Calu3 (cell line): ENCODE measurements at regions not wholly inside any gene's neighbourhood (a gene's known extent, or its start where the extent isn't known, plus 50 kb on each side); places are given as distances from the start of the nearest gene placed in this dataset.

Source experiments
- BruUV-seq: library from RNA; stranded (reverse); fragments of 400-500 nt; replicated peaks from 2 replicates; lab custom pipeline; 2021; lab: Mats Ljungman, UMichigan
- CTCF ChIA-PET: fragments of 300-600 bp; sonication (Branson Sonifier 250); formaldehyde crosslinking; loops from one replicate; lab custom pipeline; 2022; ENCODE audit warnings: antibody characterized with exemption; lab: Charles Lee
- DNase-seq: peaks from one replicate; pipeline ENCODE4 v3.0.0; 2022
- H3K27ac Mint-ChIP-seq: one replicate; pipeline ENCODE4 v1.8.0; 2022; ENCODE audit warnings: mixed read lengths; ENCODE audit not compliant: unreplicated experiment
- H3K27me3 Mint-ChIP-seq: one replicate; pipeline ENCODE4 v1.8.0; 2022; ENCODE audit warnings: mixed read lengths; ENCODE audit not compliant: unreplicated experiment
- H3K36me3 Mint-ChIP-seq: one replicate; pipeline ENCODE4 v1.8.0; 2022; ENCODE audit warnings: mild to moderate bottlenecking, moderate library complexity, mixed read lengths; ENCODE audit not compliant: insufficient read depth, unreplicated experiment
- H3K4me1 Mint-ChIP-seq: one replicate; pipeline ENCODE4 v1.8.0; 2022; ENCODE audit warnings: mild to moderate bottlenecking, low read depth, mixed read lengths; ENCODE audit not compliant: unreplicated experiment
- H3K4me3 Mint-ChIP-seq: one replicate; pipeline ENCODE4 v1.8.0; 2022; ENCODE audit warnings: mild to moderate bottlenecking, low read depth, moderate library complexity, mixed read lengths; ENCODE audit not compliant: unreplicated experiment
- H3K9me3 Mint-ChIP-seq: one replicate; pipeline ENCODE4 v1.8.0; 2022; ENCODE audit warnings: low read depth, mixed read lengths; ENCODE audit not compliant: unreplicated experiment
- intact Hi-C: fragments of 100-400 bp; cut with micrococcal nuclease; formaldehyde crosslinking; loops from one replicate; pipeline ENCODE4 v1.10.0; 2022; ENCODE audit not compliant: unreplicated experiment
- TF ChIP-seq, protein P1 (sequence below): fragments of 200-600 bp; IDR thresholded peaks from one replicate; pipeline ENCODE4 v1.8.0; 2022; ENCODE audit warnings: antibody characterized with exemption; ENCODE audit not compliant: unreplicated experiment

DNA sequence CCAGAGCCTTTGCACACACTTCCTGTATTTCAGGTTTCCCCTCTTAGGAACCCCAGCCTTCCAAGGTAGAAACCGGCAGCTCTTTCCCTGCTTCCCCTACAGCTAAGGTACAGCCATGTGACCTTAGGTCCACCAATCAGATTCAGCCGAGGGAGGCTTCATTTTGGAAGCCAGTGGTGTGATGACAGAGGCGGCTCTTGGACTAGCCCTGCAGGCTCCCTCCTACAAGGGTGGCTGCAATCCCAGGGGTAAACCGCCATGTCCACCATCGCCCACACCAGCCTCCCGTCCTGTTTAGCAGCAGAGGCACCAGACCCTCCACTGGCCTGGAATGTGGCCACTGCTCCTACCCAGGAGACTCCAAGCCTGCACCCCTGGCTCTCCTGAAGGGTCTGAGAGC lies 65.6 kb downstream of the SERPINA3 start:
- CTCF ChIA-PET, result interaction anchor here (0.6 kb wide), 1 partner anchor 244 kb away, joined by 3 read pairs; no protein-coding TSS in a partner anchor
- no peak overlapping the region for H3K4me3 Mint-ChIP-seq
- TF ChIP-seq, protein P1, sequence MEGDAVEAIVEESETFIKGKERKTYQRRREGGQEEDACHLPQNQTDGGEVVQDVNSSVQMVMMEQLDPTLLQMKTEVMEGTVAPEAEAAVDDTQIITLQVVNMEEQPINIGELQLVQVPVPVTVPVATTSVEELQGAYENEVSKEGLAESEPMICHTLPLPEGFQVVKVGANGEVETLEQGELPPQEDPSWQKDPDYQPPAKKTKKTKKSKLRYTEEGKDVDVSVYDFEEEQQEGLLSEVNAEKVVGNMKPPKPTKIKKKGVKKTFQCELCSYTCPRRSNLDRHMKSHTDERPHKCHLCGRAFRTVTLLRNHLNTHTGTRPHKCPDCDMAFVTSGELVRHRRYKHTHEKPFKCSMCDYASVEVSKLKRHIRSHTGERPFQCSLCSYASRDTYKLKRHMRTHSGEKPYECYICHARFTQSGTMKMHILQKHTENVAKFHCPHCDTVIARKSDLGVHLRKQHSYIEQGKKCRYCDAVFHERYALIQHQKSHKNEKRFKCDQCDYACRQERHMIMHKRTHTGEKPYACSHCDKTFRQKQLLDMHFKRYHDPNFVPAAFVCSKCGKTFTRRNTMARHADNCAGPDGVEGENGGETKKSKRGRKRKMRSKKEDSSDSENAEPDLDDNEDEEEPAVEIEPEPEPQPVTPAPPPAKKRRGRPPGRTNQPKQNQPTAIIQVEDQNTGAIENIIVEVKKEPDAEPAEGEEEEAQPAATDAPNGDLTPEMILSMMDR, result no peak
- no TSS peak for BruUV-seq
- no peaks in the 10 kb centered on the region for H3K4me1 Mint-ChIP-seq
- H3K27ac Mint-ChIP-seq, result no peak overlapping the region
- DNase-seq, result no peak
- intact Hi-C loops, result no loop called here
- peaks cover 12% of the 10 kb centered on the region for H3K27me3 Mint-ChIP-seq
- H3K9me3 Mint-ChIP-seq, result no peaks in the 10 kb centered on the region
- H3K36me3 Mint-ChIP-seq, result no peaks in the 10 kb centered on the region

DNA sequence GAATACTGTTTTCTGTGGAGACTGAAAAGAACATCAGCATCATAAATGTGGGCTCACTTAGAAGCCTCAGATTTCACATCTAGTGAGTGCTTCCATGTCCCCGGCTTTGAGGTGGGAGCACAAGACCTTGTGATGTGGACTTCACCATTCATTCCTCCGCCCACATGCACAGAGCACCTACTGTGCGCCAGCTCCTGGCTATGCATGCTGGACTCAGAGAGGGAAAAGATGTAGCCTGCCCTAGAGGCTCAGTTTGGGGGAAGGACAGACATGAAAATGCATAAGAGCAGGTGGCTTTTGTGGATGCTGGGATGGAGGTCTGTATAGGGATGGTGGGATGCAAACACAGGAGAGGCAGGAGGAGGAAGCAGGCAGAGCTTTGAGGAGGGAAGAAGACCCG lies 65.0 kb downstream of the SERPINA3 start:
- DNase-seq, result no peak
- CTCF ChIA-PET, result no interaction called here
- Mint-ChIP-seq H3K4me3 (no peak overlapping the region), H3K4me1 (no peaks in the 10 kb centered on the region), H3K27me3 (peaks cover 12% of the 10 kb centered on the region), H3K36me3 (no peaks in the 10 kb centered on the region), H3K27ac (no peak overlapping the region), H3K9me3 (no peaks in the 10 kb centered on the region)
- intact Hi-C loops, result no loop called here
- TF ChIP-seq, protein P1, result no peak
- BruUV-seq, result no TSS peak

DNA sequence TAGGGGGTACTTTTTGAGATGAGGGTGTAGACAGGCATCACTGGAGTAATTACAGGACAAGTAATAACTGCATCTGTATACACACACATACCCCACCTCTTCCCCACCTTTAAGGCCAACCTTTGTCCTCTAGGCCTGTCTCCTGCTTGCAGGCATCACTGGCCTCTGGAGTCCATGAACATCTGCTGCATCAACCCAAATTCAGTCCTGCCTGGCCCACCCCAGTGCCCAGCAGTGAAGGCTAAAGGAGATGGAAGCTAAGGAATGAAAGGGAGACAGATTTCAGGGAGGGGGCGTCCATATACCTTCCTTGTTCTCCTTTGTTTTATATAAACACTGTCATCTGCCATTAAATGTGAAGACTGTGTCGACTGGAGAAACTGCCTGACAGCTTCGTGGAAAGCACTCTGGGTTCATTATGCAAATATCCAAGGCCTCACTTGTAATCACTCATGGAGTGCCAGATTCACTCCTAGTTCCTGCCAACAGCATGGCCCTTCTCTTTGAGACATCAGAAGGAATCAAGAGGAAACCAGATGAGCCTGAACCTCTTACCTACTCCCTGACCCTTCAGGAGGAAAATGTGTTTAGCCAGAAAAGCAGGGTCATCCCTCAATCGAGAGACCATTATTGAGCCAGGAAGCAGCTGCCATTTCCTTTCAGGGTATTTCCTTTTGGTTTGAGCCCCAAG lies 64.4 kb downstream of the SERPINA3 start:
- BruUV-seq, result no TSS peak
- no peak for DNase-seq
- CTCF ChIA-PET, result no interaction called here
- H3K36me3 Mint-ChIP-seq, result no peaks in the 10 kb centered on the region
- H3K4me3 Mint-ChIP-seq, result no peak overlapping the region
- intact Hi-C loops, result no loop called here
- H3K27me3 Mint-ChIP-seq, result peaks cover 12% of the 10 kb centered on the region
- no peak overlapping the region for H3K27ac Mint-ChIP-seq
- H3K4me1 Mint-ChIP-seq, result no peaks in the 10 kb centered on the region
- TF ChIP-seq, protein P1, result no peak
- no peaks in the 10 kb centered on the region for H3K9me3 Mint-ChIP-seq

DNA sequence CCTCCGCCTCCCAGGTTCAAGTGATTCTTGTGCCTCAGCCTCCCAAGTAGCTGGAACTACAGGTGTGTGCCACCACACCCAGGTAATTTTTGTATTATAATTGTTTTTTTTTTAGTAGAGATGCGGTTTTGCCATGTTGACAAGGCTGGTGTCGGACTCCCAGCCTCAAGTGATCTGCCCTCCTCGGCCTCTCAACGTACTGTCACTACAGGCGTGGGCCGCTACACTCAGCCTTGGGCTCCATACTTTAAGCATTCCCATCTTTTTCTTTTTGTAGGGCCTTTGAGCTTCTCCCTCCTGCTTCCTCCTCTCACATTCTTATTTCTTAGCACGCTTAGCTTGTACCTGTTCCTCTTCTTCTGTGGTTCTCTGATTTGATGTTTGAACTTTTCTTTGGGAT lies 62.8 kb downstream of the SERPINA3 start:
- BruUV-seq, result no TSS peak
- peaks cover 12% of the 10 kb centered on the region for H3K27me3 Mint-ChIP-seq
- intact Hi-C loops, result no loop called here
- TF ChIP-seq, protein P1, result no peak
- CTCF ChIA-PET, result interaction anchor here (0.7 kb wide), 1 partner anchor 191 kb away, joined by 3 read pairs; no protein-coding TSS in a partner anchor
- H3K27ac Mint-ChIP-seq, result no peak overlapping the region
- H3K4me1 Mint-ChIP-seq, result no peaks in the 10 kb centered on the region
- no peak overlapping the region for H3K4me3 Mint-ChIP-seq
- no peaks in the 10 kb centered on the region for H3K9me3 Mint-ChIP-seq
- no peaks in the 10 kb centered on the region for H3K36me3 Mint-ChIP-seq
- no peak for DNase-seq
